D721Med (cell line): ENCODE measurements at regions not wholly inside any gene's neighbourhood (a gene's known extent, or its start where the extent isn't known, plus 50 kb on each side); places are given as distances from the start of the nearest gene placed in this dataset.

Experiments used
- DNase-seq: peaks from one replicate; pipeline ENCODE4 v3.0.0; 2011; ENCODE audit warnings: low spot score; ENCODE audit not compliant: insufficient read length
- FAIRE-seq: peaks from 2 replicates; lab custom pipeline; 2011; peaks lifted over from hg19 to GRCh38; lab: Jason Lieb, UNC
- CTCF ChIP-seq: IDR thresholded peaks from 2 replicates; pipeline ENCODE4 v1.5.1; 2012; ENCODE audit warnings: mild to moderate bottlenecking, control low read depth; ENCODE audit not compliant: insufficient read depth; ENCODE audit errors: missing control alignments

DNA sequence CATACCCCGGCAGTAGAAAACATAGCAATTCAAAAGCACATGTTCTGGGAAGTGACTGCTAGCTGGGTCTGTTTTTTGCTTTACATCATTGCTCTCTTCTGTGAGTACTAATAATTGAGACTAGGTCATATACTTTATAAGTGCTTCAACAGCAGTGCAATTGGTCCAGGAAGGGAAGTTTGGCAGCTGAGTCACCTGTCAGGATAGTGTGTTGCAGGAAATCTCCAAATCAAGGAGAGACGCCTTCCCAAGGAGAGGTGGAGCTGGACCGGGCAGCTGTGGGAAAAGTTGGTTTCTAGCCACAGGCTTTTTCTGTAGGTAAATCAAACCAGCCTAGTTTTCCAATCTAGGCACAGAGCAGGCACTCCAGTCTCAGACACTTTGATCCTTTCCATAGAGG lies 330.1 kb downstream of the ENC1 start:
- no peak for DNase-seq
- FAIRE-seq: no peak
- TF ChIP-seq CTCF: no peak

GRCh38 chr5:74309050-74309449 lies 331.5 kb downstream of the ENC1 start:
- TF ChIP-seq CTCF: no peak
- DNase-seq: no peak
- no peak for FAIRE-seq

DNA sequence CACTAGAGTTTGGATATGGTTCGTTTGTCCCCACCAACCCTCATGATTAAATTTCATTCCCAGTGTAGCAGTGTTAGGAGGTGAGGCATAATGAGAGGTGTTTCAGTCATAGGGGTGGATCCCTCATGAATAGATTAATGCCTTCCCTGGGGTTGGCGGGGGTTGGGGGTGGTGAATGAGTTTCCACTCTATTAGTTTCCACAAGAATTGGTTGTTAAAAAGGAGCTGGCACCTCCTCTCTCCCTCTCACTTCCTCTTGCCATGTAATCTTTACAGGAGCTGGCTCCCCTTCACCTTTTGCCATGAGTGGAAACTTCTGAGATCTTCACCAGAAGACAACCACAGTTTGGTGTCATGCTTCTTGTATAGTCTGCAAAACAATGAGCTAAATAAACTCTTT lies 333.7 kb downstream of the ENC1 start:
- TF ChIP-seq CTCF: no peak
- no peak for DNase-seq

GRCh38 chr5:74304536-74304935 lies 336.0 kb downstream of the ENC1 start:
- TF ChIP-seq CTCF: no peak
- DNase-seq (no peak), FAIRE-seq (no peak)

More for the DNA sequence above, 333.7 kb downstream of the ENC1 start:
- no peak for FAIRE-seq

GRCh38 chr5:74303578-74303977 lies 336.9 kb downstream of the ENC1 start:
- DNase-seq: no peak
- no peak for FAIRE-seq
- TF ChIP-seq CTCF: no peak

DNA sequence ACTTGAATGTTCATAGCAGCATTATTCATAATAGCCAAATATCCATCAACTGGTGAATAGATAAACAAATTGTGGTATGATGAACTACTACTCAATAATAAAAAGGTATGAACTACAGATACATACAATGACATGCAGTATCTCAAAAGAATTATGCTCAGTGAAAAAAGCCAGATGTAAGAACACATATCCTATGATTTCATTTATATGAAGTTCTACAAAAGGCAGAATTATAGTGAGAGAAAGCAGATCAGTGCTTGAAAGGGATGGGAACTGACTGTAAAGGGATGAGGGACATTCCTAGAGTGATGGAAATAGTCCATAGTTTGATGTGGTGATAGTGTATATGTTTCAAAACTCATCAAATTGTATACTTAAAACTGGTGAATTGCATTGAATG lies 339.0 kb downstream of the ENC1 start:
- FAIRE-seq (peak; percentile 32), DNase-seq (no peak)
- no peak for TF ChIP-seq CTCF

GRCh38 chr5:74300808-74301389 lies 339.6 kb downstream of the ENC1 start:
- FAIRE-seq (no peak), DNase-seq (no peak)
- no peak for TF ChIP-seq CTCF
